DND-41 (cell line): ENCODE measurements at regions not wholly inside any gene's neighbourhood (a gene's known extent, or its start where the extent isn't known, plus 50 kb on each side); places are given as distances from the start of the nearest gene placed in this dataset.
"Not testable (repeated sequence)": the region's sequence is repeated elsewhere in the genome, so short reads cannot be mapped to it uniquely, and the experiment has no call there.

Experiments
- ATAC-seq: fragments of 200-7000 bp; cut with Tn5 transposase; 3 replicates; pipeline ENCODE4 v1.9.1; 2021; ENCODE audit warnings: low read depth; ENCODE audit not compliant: insufficient read depth
- DNase-seq: peaks from one replicate; pipeline ENCODE4 v3.0.0-alpha.2; 2020
- H2AFZ ChIP-seq: 2 replicates; pipeline ENCODE4 v1.6.0; 2012; ENCODE audit warnings: low read depth, low read length
- H3K27ac ChIP-seq: 2 replicates; pipeline ENCODE4 v1.5.1; 2012; ENCODE audit warnings: low read length, inconsistent platforms
- H3K27me3 ChIP-seq: fragments of 200-600 bp; sonication (generic); 2 replicates; pipeline ENCODE4 v1.6.0; 2012; ENCODE audit warnings: low read length, mild to moderate bottlenecking, inconsistent platforms; ENCODE audit not compliant: insufficient read depth, poor library complexity
- H3K36me3 ChIP-seq: 2 replicates; pipeline ENCODE4 v1.5.1; 2012; ENCODE audit warnings: low read length, inconsistent platforms; ENCODE audit not compliant: insufficient read depth
- H3K4me1 ChIP-seq: 2 replicates; pipeline ENCODE4 v1.5.1; 2012; ENCODE audit warnings: mild to moderate bottlenecking, low read length; ENCODE audit not compliant: insufficient read depth
- H3K4me2 ChIP-seq: 2 replicates; pipeline ENCODE4 v1.6.0; 2012; ENCODE audit warnings: mild to moderate bottlenecking, moderate library complexity, low read length, inconsistent platforms; ENCODE audit not compliant: insufficient read depth
- H3K4me3 ChIP-seq, 2 experiments: fragments of 200-600 bp in 1 of 2; shearing (Covaris generic) in 1 of 2; 2 replicates each; pipeline ENCODE4 v1.5.1; 2012 to 2016; ENCODE audit warnings: inconsistent platforms in 2 of 2, low read length in 2 of 2, mild to moderate bottlenecking in 2 of 2, low read depth in 1 of 2, moderate library complexity in 1 of 2
- H3K79me2 ChIP-seq: 2 replicates; pipeline ENCODE4 v1.6.0; 2012; ENCODE audit warnings: low read length, inconsistent platforms; ENCODE audit not compliant: insufficient read depth
- H3K9ac ChIP-seq: 2 replicates; pipeline ENCODE4 v1.6.0; 2012; ENCODE audit warnings: low read depth, mild to moderate bottlenecking, inconsistent platforms, low read length, moderate library complexity
- H3K9me3 ChIP-seq: 2 replicates; pipeline ENCODE4 v1.5.1; 2012; ENCODE audit warnings: low read length, moderate library complexity, mild to moderate bottlenecking, inconsistent platforms; ENCODE audit not compliant: insufficient read depth, severe bottlenecking
- H4K20me1 ChIP-seq: 2 replicates; pipeline ENCODE4 v1.6.0; 2012; ENCODE audit warnings: low read length; ENCODE audit not compliant: insufficient read depth
- CTCF ChIP-seq: IDR thresholded peaks from 2 replicates; pipeline ENCODE4 v1.5.1; 2012; ENCODE audit warnings: borderline replicate concordance, low read length, moderate library complexity, mild to moderate bottlenecking; ENCODE audit not compliant: poor library complexity, severe bottlenecking; ENCODE audit errors: extremely low read depth
- EZH2 ChIP-seq: IDR thresholded peaks from 3 replicates; pipeline ENCODE4 v1.6.1; 2012; ENCODE audit warnings: borderline replicate concordance, low read depth, mild to moderate bottlenecking, moderate library complexity, low read length, inconsistent platforms; ENCODE audit not compliant: severe bottlenecking

DNA sequence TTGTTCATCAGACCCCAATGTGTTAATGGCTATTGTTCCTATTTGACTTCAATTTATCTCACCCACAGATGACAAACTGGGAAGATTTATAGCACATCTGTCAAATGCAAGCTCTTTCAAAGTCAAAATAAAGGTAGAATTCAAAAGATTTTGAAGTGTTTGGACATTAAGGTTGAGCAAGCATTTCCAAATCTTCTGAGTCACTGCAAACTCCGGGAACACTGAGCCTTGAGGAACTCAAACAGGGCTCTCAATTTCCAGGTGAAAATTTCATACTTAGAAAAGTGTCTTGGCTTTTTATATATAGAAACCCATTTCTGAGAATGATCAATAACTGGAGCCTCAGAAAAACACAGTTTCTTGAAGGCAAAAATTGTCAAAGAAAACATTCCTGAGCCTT is 199.5 kb upstream of the IGFBP7 start:
- Histone ChIP-seq H4K20me1 (no peaks in the 10 kb centered on the region), H3K4me3 (no peak overlapping the region), H3K4me1 (no peaks in the 10 kb centered on the region), H3K36me3 (no peaks in the 10 kb centered on the region), H3K27me3 (no peaks in the 10 kb centered on the region), H3K4me2 (no peak overlapping the region), H3K27ac (no peak overlapping the region), H2AFZ (no peak overlapping the region), H3K79me2 (no peaks in the 10 kb centered on the region), H3K9ac (no peak overlapping the region), H3K9me3 (no peaks in the 10 kb centered on the region)
- ATAC-seq (no peak), DNase-seq (no peak)
- TF ChIP-seq CTCF: no peak
- TF ChIP-seq EZH2: no peak

- Histone ChIP-seq H3K4me2 (no peak overlapping the region), H4K20me1 (no peaks in the 10 kb centered on the region), H3K79me2 (no peaks in the 10 kb centered on the region), H3K9me3 (no peaks in the 10 kb centered on the region), H3K9ac (no peak overlapping the region), H2AFZ (no peak overlapping the region), H3K27me3 (no peaks in the 10 kb centered on the region), H3K4me3 (no peak overlapping the region), H3K36me3 (no peaks in the 10 kb centered on the region), H3K27ac (no peak overlapping the region), H3K4me1 (no peaks in the 10 kb centered on the region)
- DNase-seq (no peak), ATAC-seq (no peak)
- TF ChIP-seq EZH2: no peak
Observed at GRCh38 chr4:57308301-57308700, 198.1 kb upstream of the IGFBP7 start.

DNA sequence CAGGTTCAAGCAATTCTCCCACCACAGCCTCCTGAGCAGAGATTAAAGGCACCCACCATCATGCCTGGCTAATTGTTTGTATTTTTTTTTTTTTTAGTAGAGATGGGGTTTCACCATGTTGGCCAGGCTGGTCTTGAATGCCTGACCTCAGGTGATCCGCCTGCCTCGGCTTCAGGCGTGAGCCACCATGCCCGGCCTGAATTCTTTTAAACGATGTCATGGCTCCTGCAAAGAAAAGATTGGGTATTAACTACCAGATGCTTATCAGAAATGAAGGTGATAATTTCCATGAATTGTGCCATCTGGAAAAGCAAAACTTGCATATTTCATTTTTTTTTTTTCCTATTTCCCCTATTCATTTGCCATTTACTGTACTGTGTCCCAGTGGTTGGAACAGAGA is 195.7 kb upstream of the IGFBP7 start:
- TF ChIP-seq CTCF (no peak), EZH2 (no peak)
- no peak overlapping the region for H3K4me3 ChIP-seq

DNA sequence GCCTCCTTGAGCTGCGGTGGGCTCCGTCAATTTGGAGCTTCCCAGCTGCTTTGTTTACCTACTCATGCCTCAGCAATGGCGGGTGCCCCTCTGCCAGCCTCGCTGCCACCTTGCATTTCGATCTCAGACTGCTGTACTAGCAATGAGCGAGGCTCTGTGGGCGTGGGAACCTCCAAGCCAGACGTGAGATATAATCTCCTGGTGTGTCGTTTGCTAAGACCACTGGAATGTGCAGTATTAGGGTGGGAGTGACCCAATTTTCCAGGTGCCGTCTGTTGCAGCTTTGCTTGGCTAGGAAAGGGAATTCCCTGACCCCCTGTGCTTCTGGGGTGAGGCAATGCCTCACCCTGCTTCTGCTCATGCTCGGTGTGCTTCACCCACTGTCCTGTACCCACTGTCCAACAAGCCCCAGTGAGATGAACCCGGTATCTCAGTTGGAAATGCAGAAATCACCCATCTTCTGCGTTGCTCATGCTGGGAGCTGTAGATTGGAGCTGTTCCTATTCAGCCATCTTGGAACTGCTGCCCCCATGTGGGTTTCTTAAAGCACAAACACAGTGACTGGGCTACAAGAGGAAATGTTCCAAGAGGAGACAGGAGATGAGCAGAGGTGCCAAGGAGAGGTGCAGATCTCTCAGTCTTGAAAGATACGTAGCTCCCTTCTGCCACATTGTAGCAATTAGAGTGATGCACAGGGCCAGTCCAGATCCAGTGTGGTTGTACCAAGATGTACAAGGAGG is 193.0 kb upstream of the IGFBP7 start:
- Histone ChIP-seq H2AFZ (no peak overlapping the region), H3K79me2 (no peaks in the 10 kb centered on the region), H3K9me3 (no peaks in the 10 kb centered on the region), H3K36me3 (no peaks in the 10 kb centered on the region), H3K27ac (no peak overlapping the region), H3K4me3 (no peak overlapping the region), H3K27me3 (no peaks in the 10 kb centered on the region), H4K20me1 (no peaks in the 10 kb centered on the region), H3K4me1 (no peaks in the 10 kb centered on the region), H3K4me2 (no peak overlapping the region), H3K9ac (no peak overlapping the region)
- TF ChIP-seq EZH2: no peak
- no peak for TF ChIP-seq CTCF
- DNase-seq (no peak), ATAC-seq (no peak)

More for the DNA sequence above, 195.7 kb upstream of the IGFBP7 start:
- ATAC-seq (no peak), DNase-seq (no peak)
- no peak overlapping the region for H3K4me2 ChIP-seq
- no peaks in the 10 kb centered on the region for H3K4me1 ChIP-seq
- no peak overlapping the region for H3K27ac ChIP-seq
- no peaks in the 10 kb centered on the region for H3K27me3 ChIP-seq
- no peaks in the 10 kb centered on the region for H3K79me2 ChIP-seq
- no peaks in the 10 kb centered on the region for H4K20me1 ChIP-seq
- no peak overlapping the region for H3K9ac ChIP-seq
- no peak overlapping the region for H2AFZ ChIP-seq
- H3K36me3 ChIP-seq: no peaks in the 10 kb centered on the region
- no peaks in the 10 kb centered on the region for H3K9me3 ChIP-seq

DNA sequence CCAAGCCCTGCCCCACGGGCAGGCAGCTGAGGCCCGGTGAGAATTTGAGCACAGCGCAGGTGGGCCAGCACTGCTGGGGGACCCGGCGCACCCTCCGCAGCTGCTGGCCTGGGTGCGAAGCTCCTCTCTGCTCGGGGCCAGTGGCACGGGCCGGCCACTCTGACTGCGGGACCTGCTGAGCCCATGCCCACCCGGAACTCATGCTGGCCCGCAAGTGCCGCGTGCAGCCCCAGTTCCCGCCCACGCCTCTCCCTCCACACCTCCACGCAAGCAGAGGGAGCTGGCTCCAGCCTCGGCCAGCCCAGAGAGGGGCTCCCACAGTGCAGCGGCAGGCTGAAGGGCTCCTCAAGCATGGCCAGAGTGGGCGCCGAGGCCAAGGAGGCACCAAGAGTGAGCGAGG is 190.1 kb upstream of the IGFBP7 start:
- H3K27me3 ChIP-seq, H3K4me3 ChIP-seq, H3K9ac ChIP-seq, H3K4me1 ChIP-seq, H3K4me2 ChIP-seq, H3K79me2 ChIP-seq, H4K20me1 ChIP-seq, H3K27ac ChIP-seq, H3K36me3 ChIP-seq, H2AFZ ChIP-seq, H3K9me3 ChIP-seq, DNase-seq, ATAC-seq: not testable (repeated sequence)
